ENCODE measurements at regions not wholly inside any gene's neighbourhood (a gene's known extent, or its start where the extent isn't known, plus 50 kb on each side); places are given as distances from the start of the nearest gene placed in this dataset.
A peak's percentile ranks its signal among the peaks of the same experiment; 100 is the strongest.

DNA sequence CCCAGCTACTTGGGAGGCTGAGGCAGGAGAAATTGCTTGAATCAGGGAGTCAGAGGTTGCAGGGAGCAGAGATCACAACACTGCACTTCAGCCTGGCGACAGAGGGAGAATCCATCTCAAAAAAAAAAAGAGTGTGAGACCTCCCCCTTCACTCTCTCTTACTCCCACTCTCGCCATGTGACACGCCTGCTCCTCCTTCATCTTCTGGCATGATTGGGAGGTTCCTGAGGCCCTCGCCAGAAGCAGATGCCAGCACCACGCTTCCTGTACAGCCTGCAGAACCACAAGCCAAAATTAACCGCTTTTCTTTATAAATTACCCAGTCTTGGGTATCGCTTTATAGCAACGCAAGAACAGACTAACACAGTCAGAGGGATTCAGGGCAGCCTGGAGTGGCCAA, 66.3 kb upstream of the CREB1 start:
- ATAC-seq (replicated peaks in 6 of 8) = peak in 2 of 8 experiments; percentile 16 to 55
- WGBS, 10 experiments = 7 to 100% (median 93%) methylated on average over 1 to 8 of the region's 8 CpGs; no CpG with 5 or more reads in 1 of the 10 experiments
- no peak overlapping the region for H3K27ac ChIP-seq
- peaks cover 3 to 4% of the 10 kb centered on the region in 2 donors for H3K4me1 ChIP-seq (replicated peaks in 1 of 2)
- in situ Hi-C loops (cut with MboI; ENCODE audit: low pct_unique_long_range_greater_than_20kb in 2 of 9, low sequenced_read_pairs in 9 of 9, unreplicated experiment in 9 of 9) = loop anchor here in 6 of 9 experiments (25.0 kb wide), 4 partner anchors 201 to 776 kb away; partner anchors contain the start of gene KLF7 (in 4 of the 6)
- H3K4me3 ChIP-seq = no peak overlapping the region

DNA sequence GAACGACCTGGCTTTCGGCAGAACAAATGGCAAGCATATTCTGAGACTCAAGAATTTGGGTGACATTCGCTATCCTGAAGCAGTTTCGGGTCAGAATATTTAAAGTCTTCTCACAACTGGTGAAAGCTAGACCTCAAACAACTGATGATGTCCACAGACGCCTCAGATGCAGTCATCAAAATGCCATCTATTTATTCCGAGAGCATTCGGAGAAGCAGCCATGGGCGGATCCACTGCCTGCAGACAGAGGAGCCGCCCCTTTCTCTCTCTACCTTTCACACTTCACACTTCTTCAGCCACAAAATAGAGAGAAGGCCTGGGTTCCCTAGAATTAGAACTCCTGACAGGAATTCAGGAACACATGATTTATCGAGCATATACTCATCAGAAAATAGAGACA, 65.8 kb upstream of the CREB1 start:
- Histone ChIP-seq H3K27ac (no peak overlapping the region), H3K4me3 (no peak overlapping the region), H3K4me1 (replicated peaks in 1 of 2) (peaks cover 4% of the 10 kb centered on the region in 2 donors)
- ATAC-seq (replicated peaks in 6 of 8) = peak in 6 of 8 experiments; percentile 43 to 81 (median 52)
- in situ Hi-C loops (cut with MboI; ENCODE audit: low pct_unique_long_range_greater_than_20kb in 2 of 9, low sequenced_read_pairs in 9 of 9, unreplicated experiment in 9 of 9) = loop anchor here in 6 of 9 experiments (25.0 kb wide), 4 partner anchors 202 to 777 kb away; partner anchors contain the start of gene KLF7 (in 4 of the 6)
- WGBS, 10 experiments = 26 to 100% (median 92%) methylated on average over 1 to 10 of the region's 10 CpGs

DNA sequence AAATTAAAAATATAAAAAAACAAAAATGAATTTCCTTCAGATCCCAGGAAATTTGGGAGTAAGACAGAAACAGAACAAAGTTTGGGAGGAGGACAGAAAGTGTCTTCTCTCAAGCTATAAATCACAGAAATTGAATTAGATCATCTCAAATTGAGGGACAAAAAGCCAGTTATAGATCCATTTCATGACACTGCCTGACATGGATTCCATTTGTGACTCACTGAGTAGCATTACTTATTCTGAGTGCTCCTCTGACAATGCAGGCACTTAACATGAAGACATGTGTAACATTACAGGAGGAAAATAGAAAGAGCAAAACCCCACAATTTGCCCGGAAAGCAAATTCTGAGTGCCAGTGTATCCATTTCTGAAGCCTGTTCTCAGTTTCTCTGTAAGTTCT, 63.9 kb upstream of the CREB1 start:
- WGBS, 10 experiments = 17 to 100% (median 77%) methylated on average over 1 of the region's 1 CpG; no CpG with 5 or more reads in 2 of the 10 experiments
- Histone ChIP-seq H3K4me1 (replicated peaks in 1 of 2) (peaks cover 17 to 22% of the 10 kb centered on the region in 2 donors), H3K27ac (no peak overlapping the region), H3K4me3 (no peak overlapping the region)
- peak in 4 of 8 experiments; percentile 29 to 81 (median 70) for ATAC-seq (replicated peaks in 6 of 8)
- in situ Hi-C loops (cut with MboI; ENCODE audit: low pct_unique_long_range_greater_than_20kb in 2 of 9, low sequenced_read_pairs in 9 of 9, unreplicated experiment in 9 of 9) = loop anchor here in 6 of 9 experiments (25.0 kb wide), 4 partner anchors 204 to 779 kb away; partner anchors contain the start of gene KLF7 (in 4 of the 6)

DNA sequence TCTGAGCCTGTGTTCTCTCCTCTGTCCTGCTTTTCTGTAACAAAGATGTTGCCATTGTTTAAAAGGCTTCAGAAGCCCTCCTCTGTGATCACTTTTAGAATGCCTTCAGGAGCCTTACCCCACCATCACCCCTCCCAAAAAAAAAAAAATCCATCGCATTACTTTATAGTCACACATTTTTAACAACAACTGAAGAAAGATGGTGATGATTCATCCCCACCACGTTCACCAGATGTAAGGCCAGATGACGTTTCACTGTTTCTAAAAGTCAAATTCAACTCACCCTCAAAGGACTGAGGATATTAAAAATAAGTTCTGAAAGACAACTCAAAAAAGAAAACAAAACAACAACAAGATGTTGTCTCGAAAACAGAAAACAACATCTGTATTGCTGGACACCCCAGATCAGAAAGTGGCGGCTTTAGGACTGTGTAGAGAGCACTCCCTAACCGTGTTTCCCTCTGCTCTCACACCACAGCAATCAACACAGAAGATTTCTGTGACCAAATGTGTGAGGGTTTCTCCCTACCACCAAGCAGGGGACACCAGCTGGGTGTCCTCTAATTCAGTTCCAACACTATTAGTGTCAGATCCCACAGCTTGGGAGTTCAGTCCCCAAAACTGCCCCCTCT, 61.9 kb upstream of the CREB1 start:
- Histone ChIP-seq H3K4me3 (no peak overlapping the region), H3K4me1 (replicated peaks in 1 of 2) (peaks cover 28 to 39% of the 10 kb centered on the region in 2 donors), H3K27ac (no peak overlapping the region)
- ATAC-seq (replicated peaks in 6 of 8) = peak in 3 of 8 experiments; percentile 30 to 79 (median 56)
- 0 to 79% (median 44%) methylated on average over 1 to 5 of the region's 6 CpGs; no CpG with 5 or more reads in 2 of the 10 experiments for WGBS, 10 experiments
- in situ Hi-C loops (cut with MboI; ENCODE audit: low pct_unique_long_range_greater_than_20kb in 2 of 9, low sequenced_read_pairs in 9 of 9, unreplicated experiment in 9 of 9) = loop anchor here in 6 of 9 experiments (25.0 kb wide), 4 partner anchors 206 to 781 kb away; partner anchors contain the start of gene KLF7 (in 4 of the 6)

DNA sequence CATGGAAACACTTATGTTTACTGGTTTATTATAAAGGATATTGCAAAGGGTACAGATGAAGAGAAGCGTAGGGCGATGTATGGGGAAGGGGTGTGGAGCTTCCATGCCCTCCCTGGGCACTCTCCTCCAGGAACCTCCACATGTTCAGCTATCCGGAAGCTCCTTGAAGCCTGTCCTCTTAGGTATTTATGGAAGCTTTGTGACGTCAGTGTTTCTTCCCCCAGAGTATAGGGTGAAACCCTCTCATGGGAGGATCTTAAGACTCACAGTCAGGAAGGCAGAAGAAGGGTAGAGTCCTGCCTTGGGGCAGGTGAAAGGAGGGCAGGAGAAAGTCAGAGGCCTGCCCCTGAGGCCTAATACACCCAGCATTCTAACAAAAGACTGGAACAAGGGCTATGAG, 61.3 kb upstream of the CREB1 start:
- no peak for ATAC-seq (replicated peaks in 6 of 8)
- WGBS, 10 experiments = 71 to 100% (median 94%) methylated on average over 1 to 2 of the region's 4 CpGs; no CpG with 5 or more reads in 7 of the 10 experiments
- no peak overlapping the region for H3K4me3 ChIP-seq
- no peak overlapping the region for H3K27ac ChIP-seq
- H3K4me1 ChIP-seq (replicated peaks in 1 of 2) = peaks cover 31 to 44% of the 10 kb centered on the region in 2 donors
- in situ Hi-C loops (cut with MboI; ENCODE audit: low pct_unique_long_range_greater_than_20kb in 2 of 9, low sequenced_read_pairs in 9 of 9, unreplicated experiment in 9 of 9) = loop anchor here in 6 of 9 experiments (25.0 kb wide), 4 partner anchors 206 to 781 kb away; partner anchors contain the start of gene KLF7 (in 4 of the 6)

DNA sequence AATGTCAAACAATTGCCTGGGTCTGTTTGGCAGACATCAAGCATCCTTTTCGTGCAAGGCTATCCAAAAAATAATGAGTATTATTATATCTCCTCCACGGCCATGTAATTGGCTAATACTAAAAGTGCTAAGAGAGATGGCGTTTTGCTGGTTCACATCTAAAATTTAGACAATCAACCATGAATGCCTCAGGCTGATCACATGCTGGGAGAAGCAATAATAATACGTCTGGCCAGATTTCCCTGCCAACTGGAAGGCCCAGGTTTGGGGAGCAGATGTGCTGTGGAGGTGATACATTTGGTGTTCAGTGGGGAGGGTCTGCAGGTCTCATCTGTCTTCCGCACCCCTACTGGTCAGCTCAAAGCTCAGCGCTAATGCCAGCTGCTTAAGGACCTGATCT, 60.3 kb upstream of the CREB1 start:
- Histone ChIP-seq H3K4me3 (no peak overlapping the region), H3K4me1 (replicated peaks in 1 of 2) (peaks cover 31 to 48% of the 10 kb centered on the region in 2 donors), H3K27ac (peak overlapping the region in 1 of 2 donors; percentile 39)
- peak in 1 of 8 experiments; percentile 15 for ATAC-seq (replicated peaks in 6 of 8)
- 67 to 88% (median 80%) methylated on average over 1 to 6 of the region's 6 CpGs; no CpG with 5 or more reads in 3 of the 10 experiments for WGBS, 10 experiments
- in situ Hi-C loops (cut with MboI; ENCODE audit: low pct_unique_long_range_greater_than_20kb in 2 of 9, low sequenced_read_pairs in 9 of 9, unreplicated experiment in 9 of 9) = loop anchor here in 6 of 9 experiments (25.0 kb wide), 4 partner anchors 207 to 782 kb away; partner anchors contain the start of gene KLF7 (in 4 of the 6)

DNA sequence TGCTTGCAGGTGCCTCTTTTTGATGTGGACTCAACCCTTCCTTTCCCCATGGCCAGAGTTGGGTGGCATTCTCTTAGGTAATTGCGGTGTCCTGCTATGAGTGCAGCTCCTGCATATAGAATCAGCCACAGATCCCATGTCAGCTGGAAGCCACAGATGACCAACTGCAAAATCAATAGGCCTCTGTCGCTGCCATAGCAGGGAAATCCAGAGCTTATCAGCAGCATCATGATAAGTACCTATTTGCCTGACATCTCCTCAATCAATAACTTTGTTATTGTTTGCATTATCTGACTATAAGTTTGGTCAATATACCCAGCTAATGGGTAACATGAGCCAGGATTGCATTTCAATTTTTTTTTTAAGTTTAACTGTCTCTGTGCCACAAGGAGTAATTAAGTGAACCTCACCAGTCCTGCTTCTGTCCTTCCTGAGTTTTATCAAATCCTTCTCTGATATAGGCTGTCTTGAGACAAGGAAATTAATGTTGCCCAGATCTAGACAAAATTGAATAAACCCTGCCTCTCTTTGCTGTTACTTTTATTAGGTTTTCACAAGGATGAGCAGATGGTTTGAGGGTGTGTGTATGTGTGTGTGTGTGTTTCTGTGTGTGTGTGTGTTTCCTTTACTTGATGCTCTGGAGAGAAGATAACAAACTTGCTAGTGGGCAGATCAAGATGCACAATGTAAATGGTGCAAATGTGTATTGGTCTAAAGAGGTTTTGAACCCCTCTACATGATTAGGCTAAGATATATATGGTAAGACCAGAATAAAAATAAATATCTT, 59.6 kb upstream of the CREB1 start:
- ATAC-seq (replicated peaks in 6 of 8) = peak in 3 of 8 experiments; percentile 14 to 31 (median 28)
- Histone ChIP-seq H3K27ac (peak overlapping the region in 1 of 2 donors; percentile 39), H3K4me3 (no peak overlapping the region), H3K4me1 (replicated peaks in 1 of 2) (peaks cover 31 to 51% of the 10 kb centered on the region in 2 donors)
- in situ Hi-C loops (cut with MboI; ENCODE audit: low pct_unique_long_range_greater_than_20kb in 2 of 9, low sequenced_read_pairs in 9 of 9, unreplicated experiment in 9 of 9) = loop anchor here (5.0 to 25.0 kb wide), 12 partner anchors 208 to 783 kb away; partner anchors contain the start of gene KLF7 (in 5 of the 9)
- WGBS, 10 experiments = 80 to 100% (median 82%) methylated on average over 1 to 2 of the region's 2 CpGs; no CpG with 5 or more reads in 4 of the 10 experiments

DNA sequence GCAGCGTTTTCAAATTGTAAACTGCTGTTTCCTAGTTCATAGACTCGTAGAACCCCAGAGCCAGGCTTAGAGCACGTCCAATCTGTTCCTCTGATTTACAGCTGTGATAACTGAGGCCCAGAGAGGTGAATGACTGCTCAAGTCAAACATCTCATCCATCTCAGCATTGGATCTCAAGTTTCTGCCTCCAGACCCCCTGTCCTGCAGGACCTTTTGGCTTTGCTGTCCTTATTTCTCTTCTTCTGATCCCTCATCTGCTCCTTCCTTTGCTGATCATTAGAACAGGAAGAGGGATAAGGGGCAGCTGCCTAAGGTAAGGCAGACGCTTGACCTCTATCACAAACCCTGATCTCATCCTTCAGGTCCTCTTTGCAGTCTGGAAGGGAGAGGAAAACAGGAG, 58.5 kb upstream of the CREB1 start:
- no peak for ATAC-seq (replicated peaks in 6 of 8)
- Histone ChIP-seq H3K4me3 (no peak overlapping the region), H3K4me1 (replicated peaks in 1 of 2) (peaks cover 31 to 48% of the 10 kb centered on the region in 2 donors), H3K27ac (no peak overlapping the region)
- in situ Hi-C loops (cut with MboI; ENCODE audit: low pct_unique_long_range_greater_than_20kb in 2 of 9, low sequenced_read_pairs in 9 of 9, unreplicated experiment in 9 of 9) = loop anchor here (5.0 to 25.0 kb wide), 12 partner anchors 209 to 784 kb away; partner anchors contain the start of gene KLF7 (in 5 of the 9)
- 37 to 100% (median 80%) methylated on average over 1 to 4 of the region's 4 CpGs for WGBS, 10 experiments

DNA sequence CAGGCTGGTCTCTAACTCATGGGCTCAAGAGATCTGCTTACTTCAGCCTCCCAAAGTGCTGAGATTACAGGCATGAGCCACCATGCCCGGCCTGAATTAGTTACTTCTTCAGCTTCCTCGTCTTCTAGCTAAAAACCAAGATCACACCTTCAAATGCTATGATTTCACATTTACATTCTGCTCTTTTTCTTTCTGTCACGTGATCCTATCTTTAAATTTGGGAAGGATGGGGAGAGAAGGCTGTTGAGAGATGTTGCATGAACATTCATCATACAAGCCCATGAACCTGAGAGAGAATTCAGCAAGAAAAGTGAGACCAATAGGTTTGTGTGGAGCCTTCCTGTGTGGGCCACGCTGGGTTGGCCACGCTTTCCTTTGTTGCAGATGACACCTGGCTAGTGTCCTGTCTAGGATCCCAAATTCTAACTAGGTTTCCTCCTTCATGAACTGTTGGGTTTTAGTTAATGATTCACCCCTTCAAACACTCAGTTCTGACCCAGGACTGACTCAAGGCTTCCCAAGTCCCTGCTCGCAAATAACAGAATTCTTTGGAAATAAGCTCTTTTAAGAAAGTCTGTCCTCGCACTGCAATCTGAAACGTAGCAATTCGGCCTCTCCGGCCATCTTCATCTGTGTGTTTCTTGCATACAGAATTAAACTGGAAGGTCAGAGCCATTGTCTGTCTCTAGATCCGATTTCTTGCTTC, 57.3 kb upstream of the CREB1 start:
- Histone ChIP-seq H3K4me1 (replicated peaks in 1 of 2) (peaks cover 31 to 48% of the 10 kb centered on the region in 2 donors), H3K27ac (peak overlapping the region; percentile 31 to 36), H3K4me3 (no peak overlapping the region)
- no peak for ATAC-seq (replicated peaks in 6 of 8)
- WGBS, 10 experiments = 70 to 86% (median 82%) methylated on average over 1 to 10 of the region's 11 CpGs
- in situ Hi-C loops (cut with MboI; ENCODE audit: low pct_unique_long_range_greater_than_20kb in 2 of 9, low sequenced_read_pairs in 9 of 9, unreplicated experiment in 9 of 9) = loop anchor here (5.0 to 25.0 kb wide), 12 partner anchors 210 to 785 kb away; partner anchors contain the start of gene KLF7 (in 5 of the 9)

DNA sequence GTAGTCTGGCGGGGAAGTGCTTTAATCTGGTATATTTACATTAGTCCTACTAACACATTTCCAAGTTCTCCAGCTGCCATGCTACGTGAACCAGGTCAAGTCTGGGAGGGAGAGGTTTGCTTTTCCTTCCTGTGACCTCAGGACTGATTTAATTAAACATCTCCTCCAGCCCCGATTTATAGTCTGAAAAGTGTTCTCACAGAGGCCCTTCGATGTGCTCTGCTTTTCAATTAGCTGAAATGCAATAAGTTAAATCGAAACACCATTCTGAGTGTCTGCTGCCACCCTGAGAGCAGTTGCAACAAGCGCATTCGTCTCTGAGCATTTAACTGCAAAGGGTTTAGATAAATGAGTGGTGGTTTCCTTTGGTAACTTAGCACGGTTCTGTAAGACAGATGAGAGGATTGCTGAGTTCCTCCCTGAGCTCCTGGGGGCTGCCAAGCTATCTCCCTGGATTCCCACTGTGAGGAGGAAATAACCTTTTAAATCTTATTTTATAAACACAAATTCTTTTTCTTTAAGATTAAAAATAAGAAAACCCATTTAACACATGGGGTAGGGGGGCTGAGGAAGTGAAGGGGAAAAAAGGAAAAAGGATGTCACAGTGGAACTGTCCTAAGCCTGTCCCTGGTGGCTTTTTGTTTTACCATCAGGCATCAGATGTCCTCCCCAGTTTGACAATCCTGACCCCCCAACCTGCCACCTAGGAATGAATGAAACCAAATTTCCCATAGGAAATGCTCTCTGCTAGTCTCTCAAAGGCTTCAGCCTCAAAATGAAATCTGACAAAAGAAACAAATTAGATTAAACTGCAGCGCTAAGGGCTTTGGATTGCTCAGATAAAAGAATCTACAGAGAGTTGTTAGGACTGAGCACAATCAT, 56.5 kb upstream of the CREB1 start:
- no peak overlapping the region for H3K4me3 ChIP-seq
- in situ Hi-C loops (cut with MboI; ENCODE audit: low pct_unique_long_range_greater_than_20kb in 2 of 9, low sequenced_read_pairs in 9 of 9, unreplicated experiment in 9 of 9) = loop anchor here (5.0 to 25.0 kb wide), 12 partner anchors 211 to 786 kb away; partner anchors contain the start of gene KLF7 (in 5 of the 9)
- WGBS, 10 experiments = 0 to 28% (median 13%) methylated on average over 2 to 8 of the region's 9 CpGs; no CpG with 5 or more reads in 1 of the 10 experiments
- peaks cover 31 to 48% of the 10 kb centered on the region in 2 donors for H3K4me1 ChIP-seq (replicated peaks in 1 of 2)
- H3K27ac ChIP-seq = peak overlapping the region; percentile 31 to 36
- ATAC-seq (replicated peaks in 6 of 8) = peak; percentile 71 to 95 (median 90)

DNA sequence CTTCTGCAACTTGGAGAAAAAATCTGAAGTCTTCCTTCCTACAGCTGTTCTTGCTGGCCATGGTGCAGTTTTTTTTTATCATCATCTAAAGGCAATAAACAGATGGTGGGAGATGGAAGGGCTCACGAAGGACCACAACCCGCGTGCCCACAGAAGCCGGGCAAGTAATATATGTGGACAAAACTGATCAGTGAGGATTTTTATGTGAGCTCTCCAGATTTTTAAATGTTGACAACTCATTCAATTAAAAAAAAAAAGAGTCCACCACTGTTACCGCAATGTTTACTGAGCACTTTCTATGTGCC, 55.9 kb upstream of the CREB1 start:
- Histone ChIP-seq H3K27ac (no peak overlapping the region), H3K4me1 (replicated peaks in 1 of 2) (peaks cover 31 to 48% of the 10 kb centered on the region in 2 donors), H3K4me3 (no peak overlapping the region)
- 40 to 100% (median 83%) methylated on average over 1 to 5 of the region's 5 CpGs; no CpG with 5 or more reads in 2 of the 10 experiments for WGBS, 10 experiments
- no peak for ATAC-seq (replicated peaks in 6 of 8)
- in situ Hi-C loops (cut with MboI; ENCODE audit: low pct_unique_long_range_greater_than_20kb in 2 of 9, low sequenced_read_pairs in 9 of 9, unreplicated experiment in 9 of 9) = loop anchor here (5.0 to 25.0 kb wide), 12 partner anchors 212 to 787 kb away; partner anchors contain the start of gene KLF7 (in 5 of the 9)
